GM12878 (cell line): ENCODE measurements at regions not wholly inside any gene's neighbourhood (a gene's known extent, or its start where the extent isn't known, plus 50 kb on each side); places are given as distances from the start of the nearest gene placed in this dataset.

Experiments
- ATAC-seq: fragments of 200-7000 bp; cut with Tn5 transposase; 3 replicates; pipeline ENCODE4 v1.9.1; 2020; ENCODE audit warnings: mild to moderate bottlenecking, moderate library complexity
- BruUV-seq: library from RNA; stranded (reverse); fragments of 400-500 nt; replicated peaks from 2 replicates; lab custom pipeline; 2021; lab: Mats Ljungman, UMichigan
- CTCF ChIA-PET: fragments of 300-600 bp; sonication (Branson Sonifier 250); formaldehyde crosslinking; extraction: SDS; loops from one replicate; lab custom pipeline; 2021; ENCODE audit warnings: inconsistent platforms; lab: Yijun Ruan, JAX
- POLR2A ChIA-PET: fragments of 350-600 bp; formaldehyde crosslinking; extraction: SDS; loops from one replicate; lab custom pipeline; 2021; ENCODE audit warnings: inconsistent platforms; lab: Charles Lee
- RAD21 ChIA-PET: fragments of 300-600 bp; sonication (Branson Sonifier 250); formaldehyde crosslinking; loops from one replicate; lab custom pipeline; 2023; ENCODE audit warnings: antibody characterized with exemption; ENCODE audit not compliant: unreplicated experiment; lab: Charles Lee
- SMC1A ChIA-PET: fragments of 300-600 bp; sonication (Branson Sonifier 250); formaldehyde crosslinking; loops from one replicate; lab custom pipeline; 2023; ENCODE audit not compliant: unreplicated experiment, uncharacterized antibody; lab: Charles Lee
- DNase-seq: peaks from one replicate; pipeline ENCODE4 v3.0.0-alpha.2; 2011; ENCODE audit warnings: low read depth, low spot score
- FAIRE-seq: peaks from 3 replicates; lab custom pipeline; 2011; peaks lifted over from hg19 to GRCh38; lab: Jason Lieb, UNC
- H2AFZ ChIP-seq: 2 replicates; pipeline ENCODE4 v1.6.0; 2011; ENCODE audit warnings: low read depth, low read length, control low read depth; ENCODE audit not compliant: control insufficient read depth
- H3K27ac ChIP-seq: 2 replicates; pipeline ENCODE4 v1.5.1; 2011; ENCODE audit warnings: control low read depth; ENCODE audit not compliant: control insufficient read depth, insufficient read depth
- H3K27me3 ChIP-seq, 2 experiments: replicated peaks in 1 of 2; 2 replicates each; pipeline versions ENCODE4 v1.6.0 to v1.6.1; 2011; ENCODE audit warnings: low read length in 1 of 2; ENCODE audit not compliant: control insufficient read depth in 2 of 2, insufficient read depth in 2 of 2
- H3K36me3 ChIP-seq, 2 experiments: 2 replicates each; pipeline ENCODE4 v1.5.1; 2011; ENCODE audit warnings: low read length in 1 of 2; ENCODE audit not compliant: control insufficient read depth in 2 of 2, insufficient read depth in 2 of 2
- H3K4me1 ChIP-seq: 2 replicates; pipeline ENCODE4 v1.6.1; 2011; ENCODE audit warnings: mild to moderate bottlenecking, low read length, moderate library complexity, mixed read lengths; ENCODE audit not compliant: control insufficient read depth, insufficient read depth
- H3K4me2 ChIP-seq: 2 replicates; pipeline ENCODE4 v1.6.0; 2011; ENCODE audit warnings: control low read depth; ENCODE audit not compliant: control insufficient read depth, insufficient read depth
- H3K4me3 ChIP-seq: fragments of 200-600 bp; sonication (generic); 2 replicates; pipeline ENCODE4 v1.5.1; 2016
- H3K79me2 ChIP-seq: 2 replicates; pipeline ENCODE4 v1.6.0; 2011; ENCODE audit warnings: low read length; ENCODE audit not compliant: control insufficient read depth, insufficient read depth
- H3K9ac ChIP-seq: 2 replicates; pipeline ENCODE4 v1.8.0; 2011; ENCODE audit warnings: low read length, control low read depth, mixed read lengths; ENCODE audit not compliant: control insufficient read depth, insufficient read depth
- H3K9me3 ChIP-seq: replicated peaks from 3 replicates; pipeline ENCODE4 v1.5.1; 2011; ENCODE audit warnings: mild to moderate bottlenecking, low read length; ENCODE audit not compliant: control insufficient read depth, insufficient read depth
- H4K20me1 ChIP-seq: 2 replicates; pipeline ENCODE4 v1.6.0; 2011; ENCODE audit not compliant: control insufficient read depth, insufficient read depth
- CEBPB ChIP-seq, 2 experiments: fragments of 150-350 bp in 1 of 2; IDR thresholded peaks; 2 replicates each; pipeline ENCODE4 v1.6.1; 2012 to 2014; ENCODE audit warnings: low read depth in 2 of 2, low read length in 2 of 2, borderline replicate concordance in 1 of 2, inconsistent platforms in 1 of 2
- ESRRA ChIP-seq: IDR thresholded peaks from 2 replicates; pipeline ENCODE4 v1.6.1; 2012; ENCODE audit warnings: mild to moderate bottlenecking, low read length, improper control_type of control experiment
- ETV6 ChIP-seq, 2 experiments: fragments of 450-650 bp in 1 of 2; IDR thresholded peaks in 1 of 2; conservative IDR thresholded peaks in 1 of 2; 2 replicates each; pipeline ENCODE4 v1.6.1; 2014; ENCODE audit warnings: antibody characterized with exemption in 1 of 2, borderline replicate concordance in 1 of 2, low read depth in 1 of 2, mild to moderate bottlenecking in 1 of 2, moderate library complexity in 1 of 2
- KAT2A ChIP-seq: conservative IDR thresholded peaks from 2 replicates; pipeline ENCODE4 v1.6.1; 2011; ENCODE audit warnings: low read depth, low read length; ENCODE audit not compliant: control insufficient read depth
- LARP7 ChIP-seq: fragments of 450-650 bp; IDR thresholded peaks from 2 replicates; pipeline ENCODE4 v1.6.1; 2017; ENCODE audit warnings: mild to moderate bottlenecking
- MEF2A ChIP-seq: IDR thresholded peaks from 2 replicates; pipeline ENCODE4 v1.6.1; 2011; ENCODE audit warnings: low read depth, mild to moderate bottlenecking, low read length, moderate library complexity; ENCODE audit not compliant: insufficient read depth
- MTA3 ChIP-seq: IDR thresholded peaks from 2 replicates; pipeline ENCODE4 v1.6.1; 2012; ENCODE audit warnings: low read length, inconsistent platforms, borderline replicate concordance
- PBX3 ChIP-seq: IDR thresholded peaks from 2 replicates; pipeline ENCODE4 v1.6.1; 2011; ENCODE audit warnings: mild to moderate bottlenecking, low read depth, low read length, moderate library complexity; ENCODE audit not compliant: insufficient replicate concordance
- POLR2AphosphoS5 ChIP-seq: IDR thresholded peaks from 2 replicates; pipeline ENCODE4 v1.6.1; 2011; ENCODE audit warnings: mild to moderate bottlenecking, low read length, inconsistent platforms
- SIN3A ChIP-seq: IDR thresholded peaks from 2 replicates; pipeline ENCODE4 v1.6.1; 2012; ENCODE audit warnings: low read depth, low read length, improper control_type of control experiment
- ZNF217 ChIP-seq: fragments of 450-650 bp; IDR thresholded peaks from 2 replicates; pipeline ENCODE4 v1.6.1; 2017; ENCODE audit warnings: antibody characterized with exemption, mild to moderate bottlenecking
- WGBS: methylation state at CpG from one replicate; pipeline ENCODE4 v1.1.6; 2016; ENCODE audit warnings: low lambda C conversion rate; ENCODE audit not compliant: insufficient replicate concordance, insufficient coverage; ENCODE audit errors: missing lambda C conversion rate; 5-methylcytosine and 5-hydroxymethylcytosine counted together
- in situ Hi-C: fragments of 300-500 bp; cut with MboI; formaldehyde crosslinking; loops from 9 replicates; pipeline ENCODE4 v1.14.3; 2018; ENCODE audit warnings: mixed read lengths
- intact Hi-C: fragments of 100-400 bp; cut with micrococcal nuclease; formaldehyde crosslinking; loops from one replicate; pipeline ENCODE4 v1.14.2; 2022; ENCODE audit not compliant: unreplicated experiment
- TF ChIP-seq, protein P1 (sequence below): fragments of 450-650 bp; IDR thresholded peaks from 2 replicates; pipeline ENCODE4 v1.6.1; 2018; ENCODE audit warnings: borderline replicate concordance, mild to moderate bottlenecking; ENCODE audit not compliant: partially characterized antibody

- TF ChIP-seq SIN3A (no peak), ETV6 (conservative IDR thresholded peaks at IDR 0.05 in 1 of 2, IDR thresholded peaks at IDR 0.05 in 1 of 2; ENCODE audit: borderline replicate concordance in 1 of 2, low read depth in 1 of 2) (no peak), ZNF217 (no peak)
Measured at GRCh38 chr1:38454749-38455441, 404.7 kb downstream of the RRAGC start (continued).

- FAIRE-seq: no peak
- H2AFZ ChIP-seq: no peak overlapping the region
- in situ Hi-C loops: no loop called here
- 60% methylated on average over 5 of the region's 5 CpGs for whole genome bisulfite sequencing
- no peaks in the 10 kb centered on the region for H3K4me1 ChIP-seq
- intact Hi-C loops: no loop called here
- CTCF ChIA-PET: no interaction called here
- BruUV-seq: no TSS peak
- H3K9ac ChIP-seq: no peak overlapping the region
- no peaks in the 10 kb centered on the region for H3K79me2 ChIP-seq
- SMC1A ChIA-PET: no interaction called here
- no peak overlapping the region for H3K27ac ChIP-seq
- no peaks in the 10 kb centered on the region for H3K36me3 ChIP-seq
- POLR2A ChIA-PET: no interaction called here
- RAD21 ChIA-PET: no interaction called here
- no peak for DNase-seq
- H3K27me3 ChIP-seq: no peaks in the 10 kb centered on the region
- no peaks in the 10 kb centered on the region for H4K20me1 ChIP-seq
- no peak for ATAC-seq
- TF ChIP-seq CEBPB (IDR thresholded peaks at IDR 0.05; ENCODE audit: borderline replicate concordance in 1 of 2, low read depth in 2 of 2, low read length in 2 of 2) (no peak), MEF2A (no peak), LARP7 (no peak), ESRRA (no peak), PBX3 (no peak), KAT2A (no peak), POLR2AphosphoS5 (no peak), MTA3 (no peak)
- TF ChIP-seq, protein P1, sequence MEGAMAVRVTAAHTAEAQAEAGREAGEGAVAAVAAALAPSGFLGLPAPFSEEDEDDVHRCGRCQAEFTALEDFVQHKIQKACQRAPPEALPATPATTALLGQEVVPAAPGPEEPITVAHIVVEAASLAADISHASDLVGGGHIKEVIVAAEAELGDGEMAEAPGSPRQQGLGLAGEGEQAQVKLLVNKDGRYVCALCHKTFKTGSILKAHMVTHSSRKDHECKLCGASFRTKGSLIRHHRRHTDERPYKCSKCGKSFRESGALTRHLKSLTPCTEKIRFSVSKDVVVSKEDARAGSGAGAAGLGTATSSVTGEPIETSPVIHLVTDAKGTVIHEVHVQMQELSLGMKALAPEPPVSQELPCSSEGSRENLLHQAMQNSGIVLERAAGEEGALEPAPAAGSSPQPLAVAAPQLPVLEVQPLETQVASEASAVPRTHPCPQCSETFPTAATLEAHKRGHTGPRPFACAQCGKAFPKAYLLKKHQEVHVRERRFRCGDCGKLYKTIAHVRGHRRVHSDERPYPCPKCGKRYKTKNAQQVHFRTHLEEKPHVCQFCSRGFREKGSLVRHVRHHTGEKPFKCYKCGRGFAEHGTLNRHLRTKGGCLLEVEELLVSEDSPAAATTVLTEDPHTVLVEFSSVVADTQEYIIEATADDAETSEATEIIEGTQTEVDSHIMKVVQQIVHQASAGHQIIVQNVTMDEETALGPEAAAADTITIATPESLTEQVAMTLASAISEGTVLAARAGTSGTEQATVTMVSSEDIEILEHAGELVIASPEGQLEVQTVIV: no peak
- H3K4me3 ChIP-seq: no peak overlapping the region
- no peak overlapping the region for H3K4me2 ChIP-seq
- H3K9me3 ChIP-seq: no peaks in the 10 kb centered on the region
Measured at GRCh38 chr1:38454236-38454635, 405.3 kb downstream of the RRAGC start.
